ENCODE measurements at regions not wholly inside any gene's neighbourhood (a gene's known extent, or its start where the extent isn't known, plus 50 kb on each side); places are given as distances from the start of the nearest gene placed in this dataset.
A peak's percentile ranks its signal among the peaks of the same experiment; 100 is the strongest.

DNA sequence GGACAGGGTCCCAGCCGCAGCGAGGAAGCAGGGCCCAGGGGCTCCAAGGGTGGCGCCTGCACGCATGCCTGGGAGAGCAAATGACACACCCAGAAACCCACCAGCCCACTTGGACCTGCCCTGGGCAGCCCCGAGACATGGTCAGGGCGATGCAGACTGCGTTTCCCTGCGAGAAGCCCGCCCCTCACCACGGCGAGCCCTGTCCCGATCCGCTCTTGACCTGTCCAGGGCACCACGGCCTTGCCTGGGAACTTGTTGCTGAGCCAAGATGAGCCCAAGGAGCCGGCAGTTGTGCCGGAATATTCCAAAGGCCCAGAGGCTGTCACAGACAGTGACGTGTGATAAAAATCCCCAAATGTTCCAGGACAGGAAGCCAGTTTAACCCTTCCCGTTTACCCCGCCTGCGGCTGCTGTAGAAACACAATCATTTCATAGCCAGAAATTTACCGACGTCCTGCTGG lies 78.1 kb downstream of the SIK1 start:
- DNase-seq (ENCODE audit: low read depth in 2 of 3, low spot score in 1 of 3), result no peak

DNA sequence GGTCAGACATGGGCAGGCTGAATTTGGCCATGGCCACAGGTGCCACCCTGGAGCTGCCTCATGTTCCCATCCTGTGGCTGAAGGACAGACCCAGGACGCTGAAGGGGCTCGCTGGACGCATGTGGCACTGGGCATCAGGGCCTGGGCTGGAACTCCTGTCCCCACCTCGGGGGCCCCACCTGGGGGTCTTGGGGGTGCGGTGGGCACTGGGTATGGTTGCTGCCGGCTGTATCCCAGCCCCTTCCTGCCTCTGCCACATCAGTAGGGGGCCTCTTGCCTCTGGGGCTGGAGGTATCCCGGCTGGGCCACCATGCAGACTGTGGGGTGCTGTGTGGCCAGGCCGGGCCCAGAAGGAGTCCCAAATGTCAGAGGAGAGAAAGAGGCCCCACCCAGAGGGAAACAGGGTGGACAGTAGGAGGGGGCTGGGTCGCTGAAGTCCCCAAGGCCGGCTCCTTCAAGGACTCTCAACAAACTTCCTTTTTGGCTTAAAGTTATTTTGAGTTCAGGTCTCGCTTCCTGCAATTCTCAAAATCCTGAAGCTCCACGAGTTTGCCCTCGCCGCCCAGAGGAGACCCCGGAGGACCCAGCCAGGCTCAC lies 78.7 kb downstream of the SIK1 start:
- no peak for DNase-seq (ENCODE audit: low read depth in 2 of 3, low spot score in 1 of 3)

DNA sequence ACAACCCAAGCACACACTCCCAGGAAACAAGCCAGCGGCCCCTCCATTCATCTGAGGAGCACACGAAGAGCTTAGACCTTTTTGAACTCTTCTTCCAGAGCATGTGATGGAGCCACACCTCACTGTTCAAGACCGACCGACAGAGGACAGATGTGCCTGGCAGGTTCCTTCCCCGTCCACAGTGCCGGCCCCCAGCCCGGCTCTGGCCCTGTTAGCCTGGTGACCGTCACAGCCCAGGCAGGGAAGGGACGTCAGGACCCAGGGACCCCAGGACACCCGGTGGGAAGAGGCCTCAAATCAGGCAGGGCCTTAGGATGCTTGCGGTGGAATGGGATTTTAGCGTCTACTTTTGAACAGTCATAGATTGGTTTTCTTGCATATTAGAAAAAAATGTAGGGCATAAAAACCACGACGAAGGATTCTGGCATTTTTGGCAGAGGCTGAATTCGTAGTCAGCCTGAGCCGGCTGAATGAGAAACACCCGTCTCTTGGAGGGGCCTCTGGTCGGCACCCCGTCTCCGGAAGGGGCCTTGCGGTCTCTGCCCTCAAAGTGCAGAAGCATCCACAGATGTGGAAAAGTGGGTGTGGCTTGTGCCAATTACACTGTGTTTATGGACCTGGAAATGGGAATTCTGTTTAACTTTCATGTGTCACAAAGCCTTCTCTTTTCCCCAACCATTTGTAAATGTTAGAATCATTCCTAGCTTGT lies 79.3 kb downstream of the SIK1 start:
- DNase-seq (ENCODE audit: low read depth in 2 of 3, low spot score in 1 of 3), result no peak

DNA sequence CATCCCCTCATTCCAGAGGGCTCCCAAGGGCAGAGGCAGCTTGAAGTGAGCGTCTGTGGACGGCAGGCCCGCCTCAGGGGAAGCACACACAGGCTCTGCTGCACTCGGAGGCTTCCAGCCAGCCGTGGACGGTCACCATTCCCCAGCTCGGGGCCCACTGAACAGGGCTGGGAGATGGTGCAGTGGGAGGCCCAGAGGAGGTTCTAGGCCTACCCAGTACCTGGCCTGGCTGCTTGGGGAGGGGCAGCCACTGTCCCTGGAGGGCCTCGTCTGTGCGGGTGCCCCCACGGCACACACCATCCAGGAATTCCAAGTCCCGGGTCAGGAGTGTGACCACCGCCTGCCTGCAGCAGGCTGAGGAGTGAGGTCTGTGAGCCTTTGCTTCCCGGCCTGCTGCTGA lies 80.4 kb downstream of the SIK1 start:
- DNase-seq (ENCODE audit: low read depth in 2 of 3, low spot score in 1 of 3), result no peak

DNA sequence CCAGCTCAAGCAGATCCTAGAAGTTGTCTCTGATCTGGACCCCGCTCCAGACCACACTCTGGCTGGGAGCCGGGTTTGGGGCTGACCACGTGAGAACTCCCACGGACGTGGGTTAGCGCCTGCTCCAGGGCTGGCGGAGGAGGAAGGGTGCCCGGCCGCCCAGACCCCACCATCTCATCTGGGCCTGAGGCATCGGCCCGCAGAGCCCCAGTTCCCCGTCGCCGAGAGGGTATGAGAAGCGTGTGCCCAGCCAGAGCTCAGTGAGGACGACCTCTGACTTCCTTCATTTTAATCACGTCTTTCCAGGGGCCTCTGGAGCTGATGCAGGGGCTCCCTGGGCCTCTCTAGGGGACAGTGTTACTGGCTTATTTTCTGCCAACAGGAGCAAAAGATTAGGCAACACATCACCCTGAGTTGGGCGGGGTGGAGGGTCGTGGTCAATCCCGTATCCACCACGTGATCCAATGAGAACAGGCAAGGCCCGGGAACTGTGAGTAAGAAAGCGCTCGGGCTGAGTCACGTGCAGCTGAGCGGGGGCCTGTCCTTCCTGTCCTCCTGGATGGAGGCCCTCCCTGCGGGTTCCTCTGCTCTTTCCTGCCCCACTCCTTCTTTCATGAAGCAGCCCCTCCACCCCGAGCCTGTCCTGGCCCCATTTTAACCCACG lies 81.1 kb downstream of the SIK1 start:
- peak in 2 of 3 donors; percentile 22 to 30 for DNase-seq (ENCODE audit: low read depth in 2 of 3, low spot score in 1 of 3)

DNA sequence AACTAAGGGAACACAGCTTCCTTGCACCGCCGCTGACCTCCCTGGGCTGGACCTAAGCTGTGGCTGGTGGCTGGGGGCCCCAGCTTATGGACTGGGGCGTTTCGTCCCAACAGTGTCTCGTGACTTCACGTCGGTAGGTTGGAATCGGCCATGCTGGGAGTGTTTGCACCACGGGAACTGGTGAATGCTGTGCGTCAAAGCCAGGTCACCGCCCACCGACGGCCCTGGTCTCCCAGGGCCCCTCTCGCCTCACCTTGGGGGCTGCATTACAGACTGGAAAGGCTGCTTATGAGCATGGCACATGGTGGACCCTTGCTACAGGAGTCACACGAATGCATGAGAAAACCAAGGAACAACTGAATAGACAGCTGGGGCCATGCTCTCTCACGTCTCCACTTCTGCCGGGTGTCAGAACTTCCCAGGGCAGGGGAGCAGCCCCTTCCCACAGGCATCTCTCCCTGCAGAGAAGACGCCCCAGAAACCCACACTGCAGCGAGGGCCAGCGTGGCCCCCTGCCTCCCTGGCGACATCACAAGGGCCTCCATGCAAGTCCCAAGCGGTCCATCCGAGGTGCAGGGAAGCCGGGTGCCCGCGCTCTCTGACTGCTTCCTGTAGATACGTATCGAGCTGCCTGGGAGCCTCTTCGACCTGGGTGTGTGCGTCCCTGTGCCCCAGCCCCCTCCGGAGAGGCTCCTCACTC lies 81.7 kb downstream of the SIK1 start:
- no peak for DNase-seq (ENCODE audit: low read depth in 2 of 3, low spot score in 1 of 3)

DNA sequence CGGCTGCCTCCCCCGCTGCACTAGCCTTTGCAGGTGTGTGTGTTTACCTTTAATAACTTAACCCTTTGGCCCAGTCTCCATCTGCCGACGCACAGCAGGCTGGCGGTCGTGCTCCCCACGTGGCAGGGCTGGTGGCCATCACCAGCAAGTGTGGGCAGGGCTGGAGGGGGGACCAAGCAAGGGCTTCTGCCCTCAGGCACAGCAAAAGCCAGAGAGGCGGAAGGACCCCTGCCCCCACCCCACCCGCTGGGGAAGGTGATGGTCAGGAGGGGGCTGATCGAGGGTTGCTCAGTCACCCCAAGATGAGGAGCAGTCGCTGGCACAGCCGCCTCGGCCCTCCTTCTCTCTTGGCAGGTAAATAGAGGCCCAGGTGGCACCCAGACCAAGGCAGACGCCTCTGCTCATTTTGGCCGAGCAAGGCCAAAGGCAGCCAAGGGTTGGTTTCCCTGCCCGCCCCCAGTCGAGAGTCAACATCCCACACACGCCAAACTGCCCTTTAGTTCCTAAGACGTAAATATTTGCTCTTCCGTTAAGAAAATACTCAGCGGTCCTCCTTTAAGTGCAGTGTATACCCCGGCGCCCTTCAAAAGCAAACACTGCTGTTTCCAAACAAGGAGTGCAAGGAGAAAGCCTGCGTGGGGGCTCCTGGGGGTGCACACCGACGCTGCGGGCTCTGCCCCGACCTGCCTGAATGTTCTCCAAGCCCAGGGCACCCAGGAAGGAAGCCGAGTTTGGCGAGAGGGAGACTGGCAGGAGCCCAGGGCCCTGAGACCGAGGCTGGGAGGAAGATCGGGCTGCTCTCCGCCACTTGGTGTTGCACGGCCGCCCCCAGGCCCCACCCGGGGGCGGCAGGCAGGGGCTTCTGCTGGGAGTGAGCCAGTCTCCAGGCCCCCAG lies 82.7 kb downstream of the SIK1 start:
- no peak for DNase-seq (ENCODE audit: low read depth in 2 of 3, low spot score in 1 of 3)

DNA sequence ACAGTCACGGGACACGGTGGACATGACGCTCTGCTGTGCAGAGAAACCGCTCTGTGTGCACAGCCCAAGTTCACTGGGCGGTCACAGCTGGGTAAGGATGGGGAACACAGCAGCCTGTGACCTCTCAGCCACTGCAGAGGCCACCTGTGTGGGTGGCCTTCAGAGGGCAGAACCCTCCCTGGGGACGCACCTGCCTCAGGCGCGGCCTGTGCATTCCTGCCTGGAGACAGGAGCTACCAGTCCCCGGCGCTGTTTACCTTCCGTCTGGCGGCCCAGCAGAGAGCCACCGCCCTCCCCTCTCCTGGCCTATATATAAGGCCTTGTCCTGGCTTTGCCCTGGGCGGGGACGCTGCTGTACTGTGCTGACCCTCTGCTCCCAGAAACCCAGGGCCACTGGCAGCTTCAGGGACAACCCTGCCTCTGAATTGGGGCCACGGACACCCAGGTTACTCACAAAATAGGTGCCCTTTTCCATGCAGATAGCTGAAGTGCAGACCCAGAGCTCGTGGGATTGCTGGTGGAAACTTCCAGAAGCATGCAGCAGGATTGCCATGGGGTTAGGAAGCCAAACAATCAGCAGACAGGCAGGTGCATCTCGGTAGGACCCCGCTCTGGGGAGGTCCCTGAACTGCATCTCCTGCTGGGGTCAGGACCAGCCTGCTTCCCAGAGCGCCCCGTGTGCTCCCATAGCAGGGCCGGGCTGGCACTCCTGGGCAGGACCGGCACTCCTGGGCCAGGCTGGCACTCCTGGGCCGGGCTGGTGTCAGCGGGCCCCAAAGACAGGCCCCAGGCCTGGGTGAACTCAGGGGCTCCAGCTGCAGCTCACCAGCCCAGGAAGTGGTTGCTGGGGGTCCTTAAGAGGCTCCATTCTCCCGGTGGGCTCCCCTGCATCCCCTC lies 83.6 kb downstream of the SIK1 start:
- DNase-seq (ENCODE audit: low read depth in 2 of 3, low spot score in 1 of 3), result no peak

DNA sequence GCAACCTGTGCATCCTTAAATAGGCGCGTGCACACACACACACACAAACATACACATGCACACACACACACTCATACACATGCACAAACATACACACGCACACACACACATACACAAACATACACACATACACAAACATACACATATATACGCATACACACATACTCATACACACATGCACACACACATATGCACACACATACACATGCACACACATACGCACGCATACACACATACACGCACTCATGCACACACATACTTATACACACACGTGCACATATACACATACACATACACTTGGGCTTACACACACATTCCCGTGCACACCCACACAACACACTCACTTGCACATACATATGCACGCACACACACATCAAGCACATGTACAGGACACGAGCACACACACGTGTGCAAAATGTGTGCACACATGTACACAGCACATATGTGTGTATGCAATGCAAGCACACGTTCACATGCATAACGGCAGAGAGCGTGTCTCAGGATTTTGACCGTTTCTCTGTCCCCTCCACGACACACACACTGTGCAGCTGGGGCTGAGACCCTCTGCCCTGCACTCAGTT lies 84.5 kb downstream of the SIK1 start:
- no peak for DNase-seq (ENCODE audit: low read depth in 2 of 3, low spot score in 1 of 3)

DNA sequence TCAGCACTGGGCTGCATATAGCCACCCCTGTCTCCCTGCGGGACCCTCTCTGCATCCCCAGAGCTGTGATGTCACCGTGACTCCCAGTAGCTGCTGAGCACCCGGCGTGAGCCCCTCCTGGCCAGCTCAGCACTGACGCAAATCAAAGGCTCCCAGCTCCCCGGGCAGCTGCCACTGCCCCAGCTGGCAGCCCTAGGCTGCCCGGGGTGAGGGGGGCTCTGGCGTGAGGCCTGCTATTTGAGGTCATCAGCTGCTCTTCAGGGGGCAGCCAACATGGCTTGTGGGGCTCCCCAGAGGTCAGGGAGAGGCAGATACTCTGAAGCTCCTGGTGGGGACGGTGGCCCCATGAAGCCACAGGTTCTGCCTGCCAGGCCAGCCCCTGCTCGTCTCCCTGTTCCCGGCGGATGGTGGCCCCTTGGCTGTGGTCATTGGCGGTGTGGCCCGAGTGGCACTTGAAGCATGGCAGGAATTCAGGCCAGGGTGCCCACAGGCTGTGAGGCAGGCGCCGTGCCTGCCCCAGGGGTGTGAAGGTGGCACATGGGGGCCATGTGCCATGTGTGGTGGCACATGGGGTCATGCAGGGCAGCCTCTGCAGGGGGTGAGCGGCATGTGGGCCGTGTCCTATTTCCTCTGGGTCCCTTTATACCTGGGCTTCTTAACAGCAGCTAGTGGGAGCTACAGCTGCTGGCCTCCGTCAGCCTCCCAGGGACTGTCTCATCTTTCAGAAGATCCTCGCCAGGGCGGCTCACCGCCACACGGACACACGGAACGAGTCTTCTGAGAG lies 85.4 kb downstream of the SIK1 start:
- no peak for DNase-seq (ENCODE audit: low read depth in 2 of 3, low spot score in 1 of 3)

DNA sequence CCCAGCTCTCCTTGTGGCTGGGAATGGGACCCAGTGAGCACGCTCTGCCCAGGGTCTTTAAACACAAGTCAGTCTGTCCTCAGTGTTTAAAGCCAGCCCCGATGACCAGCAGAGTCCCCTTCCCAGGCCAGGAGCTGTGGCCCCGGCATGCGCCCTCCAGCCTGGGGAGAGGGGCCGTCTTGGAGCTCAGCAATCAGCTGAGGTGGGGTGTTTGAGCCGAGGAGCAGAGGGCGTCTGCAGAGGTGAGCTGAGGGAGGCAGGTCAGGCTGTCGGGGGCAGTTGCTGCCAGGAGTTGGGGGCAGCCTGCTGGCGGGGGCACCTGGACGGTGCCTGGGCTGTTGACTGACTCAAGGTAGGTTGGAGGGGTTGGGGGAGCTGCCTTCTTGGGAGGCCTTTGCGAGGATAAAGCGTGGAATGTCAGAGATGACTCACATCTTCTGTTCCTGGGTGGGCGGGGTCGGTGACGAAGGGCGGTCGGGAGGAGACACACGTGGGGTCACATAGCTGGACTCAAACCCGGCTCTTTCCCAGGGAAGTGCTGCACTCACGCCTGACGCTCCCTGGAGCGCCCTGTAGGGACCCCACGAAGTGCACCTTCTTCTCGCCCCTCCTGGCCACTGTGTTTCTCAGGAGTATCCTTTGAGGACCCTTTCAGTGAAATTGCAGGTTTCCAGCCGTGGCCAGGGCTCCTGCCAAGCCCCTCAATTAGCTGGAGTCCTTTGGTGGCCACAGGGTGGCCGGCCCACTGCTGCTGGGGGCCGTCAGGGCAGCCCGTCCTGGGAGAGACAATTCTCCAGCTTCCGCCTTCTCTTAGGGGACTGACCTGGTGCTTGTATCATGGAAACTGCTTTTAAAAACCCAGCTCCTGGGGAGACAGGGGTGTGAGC lies 86.2 kb downstream of the SIK1 start:
- DNase-seq (ENCODE audit: low read depth in 2 of 3, low spot score in 1 of 3), result no peak

DNA sequence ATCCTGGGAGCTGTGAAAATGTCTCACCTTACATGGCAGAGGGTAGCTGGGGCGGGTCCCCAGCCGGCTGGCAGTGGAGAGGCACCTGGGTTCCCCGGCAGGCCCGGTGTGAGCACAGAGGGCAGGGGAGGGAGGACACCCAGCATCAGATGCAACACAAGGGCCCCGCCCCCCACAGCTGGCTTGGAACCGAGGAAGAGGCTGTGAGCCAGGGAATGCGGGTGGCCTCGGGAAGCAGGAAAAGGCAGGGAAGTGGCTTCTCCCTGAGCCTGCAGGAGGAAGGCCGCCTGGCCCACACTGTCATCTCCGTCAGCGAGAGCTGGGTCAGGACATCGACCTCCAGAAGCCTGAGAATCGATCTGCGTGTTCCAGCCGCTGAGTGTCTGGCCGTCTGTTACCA lies 87.3 kb downstream of the SIK1 start:
- DNase-seq (ENCODE audit: low read depth in 2 of 3, low spot score in 1 of 3), result no peak

DNA sequence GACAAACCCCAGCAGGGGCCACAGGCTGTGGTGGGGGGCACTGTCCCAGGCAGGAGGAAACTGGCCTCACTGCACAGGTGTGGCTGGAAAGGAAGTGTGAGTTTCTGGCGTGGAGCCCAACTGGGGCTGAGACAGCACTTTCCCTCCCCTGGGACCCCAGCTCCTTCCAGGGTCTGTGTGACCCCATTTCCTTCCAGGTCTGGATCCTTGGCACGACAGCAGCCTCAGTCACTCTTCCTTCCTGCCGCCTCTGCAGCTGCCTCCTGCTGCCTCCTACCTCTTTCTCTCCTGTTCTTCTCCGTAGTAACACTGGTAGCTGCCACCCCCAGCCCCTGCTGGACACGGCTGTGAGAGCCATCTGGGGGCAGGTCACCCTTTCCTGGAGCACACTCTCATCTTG lies 88.0 kb downstream of the SIK1 start:
- no peak for DNase-seq (ENCODE audit: low read depth in 2 of 3, low spot score in 1 of 3)

DNA sequence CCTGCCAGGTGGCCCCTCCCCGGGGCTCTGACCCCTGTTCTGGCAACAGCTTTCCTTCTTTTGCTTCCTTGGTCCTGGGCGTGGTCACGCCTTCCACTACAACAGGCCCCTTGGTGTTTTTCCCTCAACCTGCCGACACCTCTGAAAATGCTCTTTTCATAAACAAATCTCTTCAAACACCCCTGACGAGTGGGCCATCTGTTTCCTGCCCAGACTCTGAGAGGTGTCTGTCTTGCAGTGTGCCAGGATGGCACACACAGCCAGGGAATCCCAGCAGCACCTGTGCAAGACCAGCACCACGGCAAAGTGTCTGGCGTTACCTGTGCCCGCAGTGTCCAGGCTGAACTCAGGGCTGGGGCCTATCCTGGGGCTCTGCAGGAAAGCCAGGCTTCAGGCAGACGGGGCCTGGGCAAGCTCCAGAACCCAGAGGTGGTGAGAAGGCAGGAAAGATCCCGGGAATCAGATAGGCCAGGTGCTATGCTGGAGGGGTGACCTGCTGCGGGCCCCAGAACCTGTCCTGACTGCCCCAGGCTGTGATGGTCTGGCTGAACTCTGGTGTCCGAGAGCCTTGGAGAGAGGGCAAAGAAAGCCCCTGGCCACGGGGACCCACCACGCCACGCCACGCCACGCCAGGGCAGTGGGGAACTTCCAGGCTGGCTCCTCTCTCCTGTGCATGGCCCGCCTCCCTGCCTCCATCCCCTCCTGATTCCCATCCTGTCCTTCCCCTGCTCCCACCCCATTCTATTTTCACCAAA lies 88.9 kb downstream of the SIK1 start:
- DNase-seq (ENCODE audit: low read depth in 2 of 3, low spot score in 1 of 3), result no peak

DNA sequence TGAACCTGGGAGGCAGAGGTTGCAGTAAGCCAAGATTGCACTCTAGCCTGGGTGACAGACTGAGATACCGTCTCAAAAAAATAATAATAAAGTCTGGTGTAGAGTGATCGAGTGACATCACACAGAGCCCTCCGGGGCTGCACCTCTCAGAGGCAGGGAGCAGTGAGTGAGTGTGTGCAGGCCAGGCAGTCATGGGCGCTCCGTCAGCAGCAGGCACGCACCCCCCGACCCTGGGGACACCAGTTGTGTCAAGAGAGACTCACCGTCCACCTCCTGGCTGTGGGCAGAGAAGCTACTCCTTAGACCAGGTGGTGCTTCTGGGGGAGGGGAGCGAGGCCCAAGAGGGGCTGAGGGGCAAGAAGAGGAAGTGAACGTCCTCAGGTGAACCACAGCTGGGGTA lies 91.8 kb downstream of the SIK1 start:
- no peak for DNase-seq (ENCODE audit: low read depth in 2 of 3, low spot score in 1 of 3)

DNA sequence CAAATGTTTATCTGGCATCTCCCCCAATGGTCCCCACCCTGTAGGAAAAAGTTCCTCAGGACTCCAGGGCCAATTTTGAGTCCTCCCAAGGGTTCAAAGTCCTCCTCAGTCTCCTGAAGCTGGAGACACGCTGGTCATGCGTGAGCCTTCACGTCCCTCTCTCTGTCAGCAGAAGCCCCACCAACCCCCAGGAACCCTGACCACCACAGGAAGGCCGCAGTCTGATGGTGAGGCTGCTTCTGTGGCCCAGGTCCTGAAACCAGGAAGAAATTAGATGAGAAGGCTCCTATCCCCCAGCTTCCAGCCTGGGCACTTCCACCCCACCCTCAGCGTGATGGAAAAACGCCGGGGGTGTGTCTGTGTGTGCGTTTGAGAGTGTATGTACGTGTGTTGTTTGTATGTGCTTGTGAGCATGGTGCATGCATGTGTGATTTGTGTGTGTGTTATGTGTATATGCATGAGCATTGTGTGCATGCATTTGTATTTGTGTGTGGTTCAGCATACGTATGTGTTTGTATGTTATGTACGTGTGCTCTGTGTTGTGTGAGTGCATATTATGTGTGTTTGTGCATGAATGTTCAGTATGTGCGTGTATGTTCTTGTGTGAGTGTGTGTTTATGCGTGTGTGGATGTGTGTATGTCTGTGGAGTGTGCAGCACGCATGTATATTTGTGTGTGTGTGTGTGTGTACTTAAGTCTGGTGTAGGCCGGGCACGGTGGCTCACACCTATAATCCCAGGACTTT lies 92.5 kb downstream of the SIK1 start:
- no peak for DNase-seq (ENCODE audit: low read depth in 2 of 3, low spot score in 1 of 3)

All from stimulated activated CD4-positive, alpha-beta T cell treated with anti-CD3 and anti-CD28 coated beads, Interleukin-12 subunit alpha, Interleukin-12 subunit beta, amount 100 ng/mL, for 48 hours (primary cell).